ENCODE measurements at regions not wholly inside any gene's neighbourhood (a gene's known extent, or its start where the extent isn't known, plus 50 kb on each side); places are given as distances from the start of the nearest gene placed in this dataset.

DNA sequence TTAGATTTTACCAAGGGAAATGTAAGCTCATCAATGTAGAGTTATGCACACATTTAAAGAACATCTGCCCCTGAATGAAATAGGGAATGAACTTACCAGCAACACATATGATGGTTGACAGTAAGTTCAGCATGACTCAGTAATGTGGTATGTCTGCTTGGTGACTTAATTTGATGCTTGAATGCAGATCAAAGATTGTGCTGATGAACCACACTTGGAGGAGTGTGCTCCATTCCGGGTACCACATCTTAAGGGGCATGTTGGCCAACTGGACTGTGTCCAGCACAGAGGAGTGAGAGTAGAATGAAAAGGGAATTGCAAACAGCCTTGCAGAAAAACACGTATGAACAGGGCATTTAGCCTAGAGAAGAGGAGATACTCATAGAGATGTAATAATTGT is 171.0 kb upstream of the RARB start:
- Histone ChIP-seq H3K27me3 (ENCODE audit: control insufficient read depth in 2 of 2, insufficient read depth in 2 of 2, low read length in 2 of 2) (no peaks in the 10 kb centered on the region), H3K9me3 (replicated peaks; ENCODE audit: control insufficient read depth, insufficient read depth, low read depth, low read length) (no peaks in the 10 kb centered on the region), H2AFZ (ENCODE audit: low read depth, low read length) (no peak overlapping the region), H3K79me2 (ENCODE audit: control insufficient read depth, insufficient read depth, low read length) (no peaks in the 10 kb centered on the region), H3K4me3 (no peak overlapping the region), H3K9me1 (ENCODE audit: control insufficient read depth, insufficient read depth, low read length) (no peaks in the 10 kb centered on the region), H3K36me3 (ENCODE audit: control insufficient read depth, insufficient read depth, low read length) (no peaks in the 10 kb centered on the region), H3K4me2 (ENCODE audit: insufficient read depth, low read length) (no peak overlapping the region), H3K4me1 (replicated peaks in 1 of 2; ENCODE audit: control insufficient read depth in 2 of 2, insufficient read depth in 2 of 2, low read length in 2 of 2) (no peaks in the 10 kb centered on the region), H3K27ac (ENCODE audit: extremely low read depth, low read depth, low read length) (no peak overlapping the region), H4K20me1 (replicated peaks; ENCODE audit: control insufficient read depth, insufficient read depth, low read length) (no peaks in the 10 kb centered on the region), H3K9ac (ENCODE audit: insufficient read depth in 1 of 2, low read depth in 2 of 2, low read length in 2 of 2) (no peak overlapping the region)
- ATAC-seq (no peak), DNase-seq (ENCODE audit: extremely low read depth in 1 of 4, low spot score in 3 of 4) (no peak), FAIRE-seq (no peak)
- BruUV-seq (replicated peaks) = no TSS peak
- in situ Hi-C loops (cut with MboI) = no loop called here
- TF ChIP-seq CREM (IDR thresholded peaks at IDR 0.05; ENCODE audit: low read depth) (no peak), EP300 (IDR thresholded peaks at IDR 0.05; ENCODE audit: low read length) (no peak), MIER1 (IDR thresholded peaks at IDR 0.05; ENCODE audit: low read depth) (no peak)
- 2% methylated on average over 2 of the region's 2 CpGs for WGBS (ENCODE audit: insufficient coverage, low coverage, missing lambda C conversion rate)
- intact Hi-C loops (cut with micrococcal nuclease) = no loop called here
- ChIA-PET POLR2A (no interaction called here), CTCF (ENCODE audit: low intra/inter-chr PET ratio) (no interaction called here)

DNA sequence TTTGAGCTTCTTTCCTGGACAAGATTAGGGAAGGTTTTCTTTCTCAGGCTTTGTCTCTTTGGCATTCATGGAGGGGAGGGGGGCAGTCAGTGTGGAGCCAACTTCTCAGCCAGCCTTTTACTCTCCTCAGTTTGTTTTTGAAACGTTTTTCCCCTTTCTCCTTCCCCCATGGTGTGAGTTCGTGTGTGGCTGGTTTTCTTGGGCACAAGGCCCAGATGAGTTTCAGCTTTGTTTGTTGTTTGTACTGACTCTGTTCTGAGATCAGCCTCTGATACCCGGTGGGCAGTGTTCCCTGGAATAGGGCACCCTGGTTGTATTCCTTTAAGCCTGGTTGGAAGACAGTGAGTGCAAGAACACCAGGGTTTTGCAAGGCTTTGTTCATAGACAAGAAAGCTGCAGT is 168.2 kb upstream of the RARB start:
- Histone ChIP-seq H2AFZ (ENCODE audit: low read depth, low read length) (no peak overlapping the region), H3K4me3 (no peak overlapping the region), H3K79me2 (ENCODE audit: control insufficient read depth, insufficient read depth, low read length) (no peaks in the 10 kb centered on the region), H3K4me1 (replicated peaks in 1 of 2; ENCODE audit: control insufficient read depth in 2 of 2, insufficient read depth in 2 of 2, low read length in 2 of 2) (no peaks in the 10 kb centered on the region), H4K20me1 (replicated peaks; ENCODE audit: control insufficient read depth, insufficient read depth, low read length) (no peaks in the 10 kb centered on the region), H3K27me3 (ENCODE audit: control insufficient read depth in 2 of 2, insufficient read depth in 2 of 2, low read length in 2 of 2) (no peaks in the 10 kb centered on the region), H3K9me1 (ENCODE audit: control insufficient read depth, insufficient read depth, low read length) (no peaks in the 10 kb centered on the region), H3K4me2 (ENCODE audit: insufficient read depth, low read length) (no peak overlapping the region), H3K9ac (ENCODE audit: insufficient read depth in 1 of 2, low read depth in 2 of 2, low read length in 2 of 2) (no peak overlapping the region), H3K9me3 (replicated peaks; ENCODE audit: control insufficient read depth, insufficient read depth, low read depth, low read length) (no peaks in the 10 kb centered on the region), H3K36me3 (ENCODE audit: control insufficient read depth, insufficient read depth, low read length) (no peaks in the 10 kb centered on the region), H3K27ac (ENCODE audit: extremely low read depth, low read depth, low read length) (no peak overlapping the region)
- ATAC-seq (no peak), FAIRE-seq (no peak), DNase-seq (ENCODE audit: extremely low read depth in 1 of 4, low spot score in 3 of 4) (no peak)
- ChIA-PET CTCF (ENCODE audit: low intra/inter-chr PET ratio) (no interaction called here), POLR2A (no interaction called here)
- intact Hi-C loops (cut with micrococcal nuclease) (no loop called here), in situ Hi-C loops (cut with MboI) (no loop called here)
- 0% methylated on average over 3 of the region's 3 CpGs for WGBS (ENCODE audit: insufficient coverage, low coverage, missing lambda C conversion rate)
- BruUV-seq (replicated peaks) = no TSS peak
- no peak for TF ChIP-seq MAFF (IDR thresholded peaks at IDR 0.05; ENCODE audit: low read length)
- no peak for TF ChIP-seq ARHGAP35 (IDR thresholded peaks at IDR 0.05; ENCODE audit: partially characterized antibody)
- TF ChIP-seq, protein P1, sequence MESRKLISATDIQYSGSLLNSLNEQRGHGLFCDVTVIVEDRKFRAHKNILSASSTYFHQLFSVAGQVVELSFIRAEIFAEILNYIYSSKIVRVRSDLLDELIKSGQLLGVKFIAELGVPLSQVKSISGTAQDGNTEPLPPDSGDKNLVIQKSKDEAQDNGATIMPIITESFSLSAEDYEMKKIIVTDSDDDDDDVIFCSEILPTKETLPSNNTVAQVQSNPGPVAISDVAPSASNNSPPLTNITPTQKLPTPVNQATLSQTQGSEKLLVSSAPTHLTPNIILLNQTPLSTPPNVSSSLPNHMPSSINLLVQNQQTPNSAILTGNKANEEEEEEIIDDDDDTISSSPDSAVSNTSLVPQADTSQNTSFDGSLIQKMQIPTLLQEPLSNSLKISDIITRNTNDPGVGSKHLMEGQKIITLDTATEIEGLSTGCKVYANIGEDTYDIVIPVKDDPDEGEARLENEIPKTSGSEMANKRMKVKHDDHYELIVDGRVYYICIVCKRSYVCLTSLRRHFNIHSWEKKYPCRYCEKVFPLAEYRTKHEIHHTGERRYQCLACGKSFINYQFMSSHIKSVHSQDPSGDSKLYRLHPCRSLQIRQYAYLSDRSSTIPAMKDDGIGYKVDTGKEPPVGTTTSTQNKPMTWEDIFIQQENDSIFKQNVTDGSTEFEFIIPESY (CRISPR knock-in tag; IDR thresholded peaks at IDR 0.05) = no peak
- TF ChIP-seq ESRRA (IDR thresholded peaks at IDR 0.05; ENCODE audit: borderline replicate concordance, low read depth) = no peak
- TF ChIP-seq, protein P2, sequence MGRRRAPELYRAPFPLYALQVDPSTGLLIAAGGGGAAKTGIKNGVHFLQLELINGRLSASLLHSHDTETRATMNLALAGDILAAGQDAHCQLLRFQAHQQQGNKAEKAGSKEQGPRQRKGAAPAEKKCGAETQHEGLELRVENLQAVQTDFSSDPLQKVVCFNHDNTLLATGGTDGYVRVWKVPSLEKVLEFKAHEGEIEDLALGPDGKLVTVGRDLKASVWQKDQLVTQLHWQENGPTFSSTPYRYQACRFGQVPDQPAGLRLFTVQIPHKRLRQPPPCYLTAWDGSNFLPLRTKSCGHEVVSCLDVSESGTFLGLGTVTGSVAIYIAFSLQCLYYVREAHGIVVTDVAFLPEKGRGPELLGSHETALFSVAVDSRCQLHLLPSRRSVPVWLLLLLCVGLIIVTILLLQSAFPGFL (CRISPR knock-in tag; IDR thresholded peaks at IDR 0.05) = no peak
- TF ChIP-seq ZNF76 (CRISPR knock-in tag; IDR thresholded peaks at IDR 0.05; ENCODE audit: borderline replicate concordance) = no peak
- TF ChIP-seq, protein P3, sequence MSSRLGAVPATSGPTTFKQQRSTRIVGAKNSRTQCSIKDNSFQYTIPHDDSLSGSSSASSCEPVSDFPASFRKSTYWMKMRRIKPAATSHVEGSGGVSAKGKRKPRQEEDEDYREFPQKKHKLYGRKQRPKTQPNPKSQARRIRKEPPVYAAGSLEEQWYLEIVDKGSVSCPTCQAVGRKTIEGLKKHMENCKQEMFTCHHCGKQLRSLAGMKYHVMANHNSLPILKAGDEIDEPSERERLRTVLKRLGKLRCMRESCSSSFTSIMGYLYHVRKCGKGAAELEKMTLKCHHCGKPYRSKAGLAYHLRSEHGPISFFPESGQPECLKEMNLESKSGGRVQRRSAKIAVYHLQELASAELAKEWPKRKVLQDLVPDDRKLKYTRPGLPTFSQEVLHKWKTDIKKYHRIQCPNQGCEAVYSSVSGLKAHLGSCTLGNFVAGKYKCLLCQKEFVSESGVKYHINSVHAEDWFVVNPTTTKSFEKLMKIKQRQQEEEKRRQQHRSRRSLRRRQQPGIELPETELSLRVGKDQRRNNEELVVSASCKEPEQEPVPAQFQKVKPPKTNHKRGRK (tag; IDR thresholded peaks at IDR 0.05) = no peak
- TF ChIP-seq ZNF589 (CRISPR knock-in tag; IDR thresholded peaks at IDR 0.05; ENCODE audit: low read depth) = no peak
- no peak for TF ChIP-seq BHLHE40 (IDR thresholded peaks at IDR 0.05; ENCODE audit: low read length)

Measured in K562 (cell line).